ENCODE measurements at regions not wholly inside any gene's neighbourhood (a gene's known extent, or its start where the extent isn't known, plus 50 kb on each side); places are given as distances from the start of the nearest gene placed in this dataset.

DNA sequence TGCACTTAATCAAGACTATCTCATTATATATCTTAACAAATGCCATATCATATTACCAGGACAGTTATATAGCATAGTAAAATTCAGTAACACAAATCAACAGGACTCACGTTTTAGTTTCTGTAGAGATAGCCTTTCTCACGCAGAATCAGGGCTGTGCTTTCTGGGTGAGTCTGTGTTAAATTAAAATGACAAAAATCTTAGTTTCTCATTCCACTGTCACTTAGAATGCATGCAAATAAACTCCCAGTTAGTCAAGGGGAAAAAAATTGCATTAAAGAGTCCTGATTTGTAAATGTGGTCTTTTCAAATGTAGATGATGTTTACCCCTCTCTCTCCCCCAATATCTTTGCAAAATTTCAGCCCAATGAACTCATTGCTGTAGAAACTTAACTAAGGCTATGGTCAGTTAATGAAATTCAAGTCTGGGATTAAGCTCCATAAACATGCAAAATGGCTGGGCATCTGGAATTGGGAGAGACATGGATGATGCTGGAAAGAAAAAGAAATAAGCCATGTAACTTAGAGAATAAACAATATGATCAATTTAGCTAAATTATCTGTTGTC, 77.8 kb upstream of the MGAT4C start:
- DNase-seq (ENCODE audit: low read depth) = no peak
- H3K4me3 ChIP-seq (ENCODE audit: low read depth, low read length) = no peak overlapping the region

GRCh38 chr12:86331457-86331856, 75.3 kb upstream of the MGAT4C start:
- no peak overlapping the region for H3K4me3 ChIP-seq (ENCODE audit: low read depth, low read length)
- DNase-seq (ENCODE audit: low read depth) = no peak
- TF ChIP-seq, protein P1, sequence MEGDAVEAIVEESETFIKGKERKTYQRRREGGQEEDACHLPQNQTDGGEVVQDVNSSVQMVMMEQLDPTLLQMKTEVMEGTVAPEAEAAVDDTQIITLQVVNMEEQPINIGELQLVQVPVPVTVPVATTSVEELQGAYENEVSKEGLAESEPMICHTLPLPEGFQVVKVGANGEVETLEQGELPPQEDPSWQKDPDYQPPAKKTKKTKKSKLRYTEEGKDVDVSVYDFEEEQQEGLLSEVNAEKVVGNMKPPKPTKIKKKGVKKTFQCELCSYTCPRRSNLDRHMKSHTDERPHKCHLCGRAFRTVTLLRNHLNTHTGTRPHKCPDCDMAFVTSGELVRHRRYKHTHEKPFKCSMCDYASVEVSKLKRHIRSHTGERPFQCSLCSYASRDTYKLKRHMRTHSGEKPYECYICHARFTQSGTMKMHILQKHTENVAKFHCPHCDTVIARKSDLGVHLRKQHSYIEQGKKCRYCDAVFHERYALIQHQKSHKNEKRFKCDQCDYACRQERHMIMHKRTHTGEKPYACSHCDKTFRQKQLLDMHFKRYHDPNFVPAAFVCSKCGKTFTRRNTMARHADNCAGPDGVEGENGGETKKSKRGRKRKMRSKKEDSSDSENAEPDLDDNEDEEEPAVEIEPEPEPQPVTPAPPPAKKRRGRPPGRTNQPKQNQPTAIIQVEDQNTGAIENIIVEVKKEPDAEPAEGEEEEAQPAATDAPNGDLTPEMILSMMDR (IDR thresholded peaks at IDR 0.05; ENCODE audit: control insufficient read depth, extremely low read depth, insufficient read depth) = no peak

More for the DNA sequence above, 77.8 kb upstream of the MGAT4C start:
- TF ChIP-seq, protein P1 (IDR thresholded peaks at IDR 0.05; ENCODE audit: control insufficient read depth, extremely low read depth, insufficient read depth) = no peak

GRCh38 chr12:86331012-86331411, 74.8 kb upstream of the MGAT4C start:
- TF ChIP-seq, protein P1 (IDR thresholded peaks at IDR 0.05; ENCODE audit: control insufficient read depth, extremely low read depth, insufficient read depth) = no peak
- no peak for DNase-seq (ENCODE audit: low read depth)
- no peak overlapping the region for H3K4me3 ChIP-seq (ENCODE audit: low read depth, low read length)

DNA sequence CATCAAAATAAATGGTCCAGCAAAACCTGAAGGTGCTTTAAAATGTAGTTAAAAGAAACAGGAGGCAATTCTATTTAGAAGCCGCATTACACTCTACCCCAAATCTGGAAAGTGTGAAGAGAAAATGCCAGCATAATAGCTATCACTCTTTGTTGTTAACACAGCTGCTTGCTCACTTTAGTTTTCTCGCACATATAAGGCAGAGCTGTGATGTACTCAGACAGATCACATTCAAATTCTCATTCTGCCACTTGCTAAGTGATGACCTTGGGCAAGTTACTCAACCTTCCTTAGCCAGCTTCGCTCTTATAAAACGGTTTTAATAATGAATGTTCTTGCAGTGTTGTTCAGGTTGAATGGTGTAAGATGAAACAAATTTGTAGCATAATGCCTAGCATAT, 56.0 kb upstream of the MGAT4C start:
- no peak for DNase-seq (ENCODE audit: low read depth)
- TF ChIP-seq, protein P1 (IDR thresholded peaks at IDR 0.05; ENCODE audit: control insufficient read depth, extremely low read depth, insufficient read depth) = no peak
- no peak overlapping the region for H3K4me3 ChIP-seq (ENCODE audit: low read depth, low read length)
